SH-SY5Y (cell line): ENCODE measurements at regions not wholly inside any gene's neighbourhood (a gene's known extent, or its start where the extent isn't known, plus 50 kb on each side); places are given as distances from the start of the nearest gene placed in this dataset.

Source experiments
- GATA2 ChIP-seq: IDR thresholded peaks from 2 replicates; pipeline ENCODE4 v1.6.1; 2011; ENCODE audit warnings: mild to moderate bottlenecking, low read depth, low read length
- GATA3 ChIP-seq: IDR thresholded peaks from 2 replicates; pipeline ENCODE4 v1.6.1; 2011; ENCODE audit warnings: low read depth, mild to moderate bottlenecking, low read length, moderate library complexity

GRCh38 chr5:118311103-118311819 is 677.1 kb downstream of the DTWD2 start:
- TF ChIP-seq GATA2 (no peak), GATA3 (no peak)
